ENCODE measurements at regions not wholly inside any gene's neighbourhood (a gene's known extent, or its start where the extent isn't known, plus 50 kb on each side); places are given as distances from the start of the nearest gene placed in this dataset.

DNA sequence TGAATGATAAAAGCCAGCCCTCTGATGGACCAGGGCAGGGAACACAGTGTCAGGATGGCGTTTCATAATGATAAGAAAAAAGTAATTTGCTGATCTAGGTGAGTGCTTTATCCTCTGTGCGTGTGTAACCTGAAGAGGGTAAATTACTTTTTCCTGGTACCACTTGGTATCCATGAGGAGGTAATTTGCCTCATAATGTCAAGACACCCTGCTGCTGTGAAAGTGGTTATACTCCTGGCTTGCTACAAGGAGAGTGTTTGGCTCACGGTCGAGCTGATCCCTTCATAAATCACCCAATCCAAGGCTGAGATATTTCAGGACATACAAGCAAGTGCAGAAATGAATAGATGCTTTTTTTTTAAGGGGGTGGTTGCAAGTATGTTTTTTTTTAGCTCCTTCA lies 207.2 kb upstream of the PGR start:
- Histone ChIP-seq H3K4me3 (replicated peaks; ENCODE audit: insufficient read depth, low read length) (no peak overlapping the region), H3K27ac (replicated peaks) (no peak overlapping the region), H3K27me3 (ENCODE audit: insufficient read depth, poor library complexity, severe bottlenecking) (no peaks in the 10 kb centered on the region)
- TF ChIP-seq, protein P1, sequence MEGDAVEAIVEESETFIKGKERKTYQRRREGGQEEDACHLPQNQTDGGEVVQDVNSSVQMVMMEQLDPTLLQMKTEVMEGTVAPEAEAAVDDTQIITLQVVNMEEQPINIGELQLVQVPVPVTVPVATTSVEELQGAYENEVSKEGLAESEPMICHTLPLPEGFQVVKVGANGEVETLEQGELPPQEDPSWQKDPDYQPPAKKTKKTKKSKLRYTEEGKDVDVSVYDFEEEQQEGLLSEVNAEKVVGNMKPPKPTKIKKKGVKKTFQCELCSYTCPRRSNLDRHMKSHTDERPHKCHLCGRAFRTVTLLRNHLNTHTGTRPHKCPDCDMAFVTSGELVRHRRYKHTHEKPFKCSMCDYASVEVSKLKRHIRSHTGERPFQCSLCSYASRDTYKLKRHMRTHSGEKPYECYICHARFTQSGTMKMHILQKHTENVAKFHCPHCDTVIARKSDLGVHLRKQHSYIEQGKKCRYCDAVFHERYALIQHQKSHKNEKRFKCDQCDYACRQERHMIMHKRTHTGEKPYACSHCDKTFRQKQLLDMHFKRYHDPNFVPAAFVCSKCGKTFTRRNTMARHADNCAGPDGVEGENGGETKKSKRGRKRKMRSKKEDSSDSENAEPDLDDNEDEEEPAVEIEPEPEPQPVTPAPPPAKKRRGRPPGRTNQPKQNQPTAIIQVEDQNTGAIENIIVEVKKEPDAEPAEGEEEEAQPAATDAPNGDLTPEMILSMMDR (IDR thresholded peaks at IDR 0.05; ENCODE audit: insufficient read depth, low read length): no peak
- no peak for DNase-seq (ENCODE audit: low read depth in 1 of 2, low spot score in 1 of 2)

DNA sequence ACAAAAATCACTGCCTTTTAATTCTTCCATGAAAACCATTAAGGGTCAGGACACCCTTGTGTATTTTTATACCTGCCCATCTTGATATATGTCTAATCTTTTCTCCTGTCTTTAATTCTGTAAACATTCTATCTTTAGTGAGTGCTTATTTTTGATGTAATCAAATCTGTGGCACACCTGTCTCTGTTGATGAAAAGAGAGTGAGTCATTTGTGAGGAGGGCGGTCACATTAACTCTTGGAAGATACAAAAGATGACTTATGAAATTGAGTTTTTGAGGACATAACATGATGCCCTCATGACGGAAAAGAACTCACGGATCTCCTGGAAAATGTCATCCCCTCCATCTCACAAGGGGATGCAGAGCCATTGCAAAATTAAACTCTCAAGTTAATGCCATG lies 206.5 kb upstream of the PGR start:
- H3K4me3 ChIP-seq (replicated peaks; ENCODE audit: insufficient read depth, low read length): no peak overlapping the region
- TF ChIP-seq, protein P2, sequence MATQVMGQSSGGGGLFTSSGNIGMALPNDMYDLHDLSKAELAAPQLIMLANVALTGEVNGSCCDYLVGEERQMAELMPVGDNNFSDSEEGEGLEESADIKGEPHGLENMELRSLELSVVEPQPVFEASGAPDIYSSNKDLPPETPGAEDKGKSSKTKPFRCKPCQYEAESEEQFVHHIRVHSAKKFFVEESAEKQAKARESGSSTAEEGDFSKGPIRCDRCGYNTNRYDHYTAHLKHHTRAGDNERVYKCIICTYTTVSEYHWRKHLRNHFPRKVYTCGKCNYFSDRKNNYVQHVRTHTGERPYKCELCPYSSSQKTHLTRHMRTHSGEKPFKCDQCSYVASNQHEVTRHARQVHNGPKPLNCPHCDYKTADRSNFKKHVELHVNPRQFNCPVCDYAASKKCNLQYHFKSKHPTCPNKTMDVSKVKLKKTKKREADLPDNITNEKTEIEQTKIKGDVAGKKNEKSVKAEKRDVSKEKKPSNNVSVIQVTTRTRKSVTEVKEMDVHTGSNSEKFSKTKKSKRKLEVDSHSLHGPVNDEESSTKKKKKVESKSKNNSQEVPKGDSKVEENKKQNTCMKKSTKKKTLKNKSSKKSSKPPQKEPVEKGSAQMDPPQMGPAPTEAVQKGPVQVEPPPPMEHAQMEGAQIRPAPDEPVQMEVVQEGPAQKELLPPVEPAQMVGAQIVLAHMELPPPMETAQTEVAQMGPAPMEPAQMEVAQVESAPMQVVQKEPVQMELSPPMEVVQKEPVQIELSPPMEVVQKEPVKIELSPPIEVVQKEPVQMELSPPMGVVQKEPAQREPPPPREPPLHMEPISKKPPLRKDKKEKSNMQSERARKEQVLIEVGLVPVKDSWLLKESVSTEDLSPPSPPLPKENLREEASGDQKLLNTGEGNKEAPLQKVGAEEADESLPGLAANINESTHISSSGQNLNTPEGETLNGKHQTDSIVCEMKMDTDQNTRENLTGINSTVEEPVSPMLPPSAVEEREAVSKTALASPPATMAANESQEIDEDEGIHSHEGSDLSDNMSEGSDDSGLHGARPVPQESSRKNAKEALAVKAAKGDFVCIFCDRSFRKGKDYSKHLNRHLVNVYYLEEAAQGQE (IDR thresholded peaks at IDR 0.05; ENCODE audit: insufficient replicate concordance, low read depth): no peak
- no peak for TF ChIP-seq SPI1 (IDR thresholded peaks at IDR 0.05; ENCODE audit: borderline replicate concordance, low read depth)
- TF ChIP-seq GABPA (IDR thresholded peaks at IDR 0.05; ENCODE audit: low read depth): no peak
- TF ChIP-seq, protein P1 (IDR thresholded peaks at IDR 0.05; ENCODE audit: insufficient read depth, low read length): no peak
- TF ChIP-seq POLR2AphosphoS5 (IDR thresholded peaks at IDR 0.05; ENCODE audit: low read depth): no peak
- H3K27ac ChIP-seq (replicated peaks): no peak overlapping the region
- no peaks in the 10 kb centered on the region for H3K27me3 ChIP-seq (ENCODE audit: insufficient read depth, poor library complexity, severe bottlenecking)
- no peak for DNase-seq (ENCODE audit: low read depth in 1 of 2, low spot score in 1 of 2)

DNA sequence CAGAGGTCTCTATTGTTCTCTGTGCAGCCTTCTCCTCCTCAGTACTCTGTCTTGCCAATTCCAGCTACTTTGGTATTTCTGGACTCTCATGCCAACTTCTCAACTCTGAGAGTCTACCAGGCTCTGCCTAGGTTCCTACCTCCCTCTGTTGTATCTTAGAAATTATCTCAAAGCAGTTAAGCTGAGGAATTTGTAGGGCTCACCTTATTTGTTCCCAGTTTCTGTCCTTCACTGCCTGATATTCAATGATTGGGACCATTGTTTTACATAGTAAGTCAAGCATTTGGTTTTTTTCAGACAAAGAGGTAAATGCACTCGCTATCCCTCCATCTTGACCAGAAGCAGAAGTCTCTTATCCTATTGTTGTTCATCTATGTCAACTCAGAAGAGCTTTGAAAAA lies 205.0 kb upstream of the PGR start:
- TF ChIP-seq POLR2AphosphoS5 (IDR thresholded peaks at IDR 0.05; ENCODE audit: low read depth): no peak
- no peak for TF ChIP-seq SPI1 (IDR thresholded peaks at IDR 0.05; ENCODE audit: borderline replicate concordance, low read depth)
- TF ChIP-seq, protein P1 (IDR thresholded peaks at IDR 0.05; ENCODE audit: insufficient read depth, low read length): no peak
- TF ChIP-seq GABPA (IDR thresholded peaks at IDR 0.05; ENCODE audit: low read depth): no peak
- TF ChIP-seq, protein P2 (IDR thresholded peaks at IDR 0.05; ENCODE audit: insufficient replicate concordance, low read depth): no peak
- Histone ChIP-seq H3K27me3 (ENCODE audit: insufficient read depth, poor library complexity, severe bottlenecking) (no peaks in the 10 kb centered on the region), H3K27ac (replicated peaks) (no peak overlapping the region), H3K4me3 (replicated peaks; ENCODE audit: insufficient read depth, low read length) (no peak overlapping the region)
- no peak for DNase-seq (ENCODE audit: low read depth in 1 of 2, low spot score in 1 of 2)

DNA sequence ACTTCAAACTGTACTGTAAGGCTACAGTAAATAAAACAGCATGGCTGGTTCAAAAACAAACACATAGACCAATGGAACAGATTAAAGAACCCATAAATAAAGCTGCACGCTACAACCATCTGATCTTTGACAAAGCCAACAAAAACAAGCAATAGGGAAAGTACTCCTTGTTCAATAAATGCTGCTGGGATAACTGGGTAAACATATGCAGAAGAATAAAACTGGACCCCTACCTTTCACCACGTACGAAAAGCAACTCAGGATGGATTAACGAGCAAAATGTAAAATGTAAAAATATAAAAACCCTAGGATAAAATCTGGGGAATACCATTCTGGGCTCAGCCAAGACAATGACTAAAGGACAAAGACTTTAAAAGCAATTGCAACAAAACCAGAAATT lies 201.8 kb upstream of the PGR start:
- Histone ChIP-seq H3K27me3 (ENCODE audit: insufficient read depth, poor library complexity, severe bottlenecking) (no peaks in the 10 kb centered on the region), H3K27ac (replicated peaks) (no peak overlapping the region), H3K4me3 (replicated peaks; ENCODE audit: insufficient read depth, low read length) (no peak overlapping the region)
- DNase-seq (ENCODE audit: low read depth in 1 of 2, low spot score in 1 of 2): no peak
- no peak for TF ChIP-seq GABPA (IDR thresholded peaks at IDR 0.05; ENCODE audit: low read depth)
- TF ChIP-seq SPI1 (IDR thresholded peaks at IDR 0.05; ENCODE audit: borderline replicate concordance, low read depth): no peak
- no peak for TF ChIP-seq POLR2AphosphoS5 (IDR thresholded peaks at IDR 0.05; ENCODE audit: low read depth)
- TF ChIP-seq, protein P1 (IDR thresholded peaks at IDR 0.05; ENCODE audit: insufficient read depth, low read length): no peak
- TF ChIP-seq, protein P2 (IDR thresholded peaks at IDR 0.05; ENCODE audit: insufficient replicate concordance, low read depth): no peak
